Gastrocnemius medialis (tissue), 4 donors: ENCODE measurements at regions not wholly inside any gene's neighbourhood (a gene's known extent, or its start where the extent isn't known, plus 50 kb on each side); places are given as distances from the start of the nearest gene placed in this dataset.

Experiments used
- CTCF ChIP-seq, 5 experiments: fragments of 450-650 bp in 3 of 5; fragments of 200-600 bp in 2 of 5; sonication (generic) in 2 of 5; IDR thresholded peaks in 4 of 5; conservative IDR thresholded peaks in 1 of 5; 1 replicate in 4 of 5; 2 replicates in 1 of 5; pipeline ENCODE4 v1.5.1; 2016 to 2019; ENCODE audit warnings: antibody characterized with exemption in 5 of 5, mild to moderate bottlenecking in 3 of 5, moderate library complexity in 3 of 5
- POLR2A ChIP-seq, 2 donors: fragments of 450-650 bp; IDR thresholded peaks; one replicate each; pipeline ENCODE4 v1.6.1; 2017; ENCODE audit warnings: antibody characterized with exemption in 2 of 2, mild to moderate bottlenecking in 2 of 2, moderate library complexity in 2 of 2

- TF ChIP-seq POLR2A (IDR thresholded peaks at IDR 0.05) (no peak), CTCF (IDR thresholded peaks at IDR 0.05 in 4 of 5, conservative IDR thresholded peaks at IDR 0.05 in 1 of 5) (no peak)
These were observed 131.0 kb upstream of the ASTN2 start for GRCh38 chr9:117545846-117546245.
